ENCODE measurements at regions not wholly inside any gene's neighbourhood (a gene's known extent, or its start where the extent isn't known, plus 50 kb on each side); places are given as distances from the start of the nearest gene placed in this dataset.

DNA sequence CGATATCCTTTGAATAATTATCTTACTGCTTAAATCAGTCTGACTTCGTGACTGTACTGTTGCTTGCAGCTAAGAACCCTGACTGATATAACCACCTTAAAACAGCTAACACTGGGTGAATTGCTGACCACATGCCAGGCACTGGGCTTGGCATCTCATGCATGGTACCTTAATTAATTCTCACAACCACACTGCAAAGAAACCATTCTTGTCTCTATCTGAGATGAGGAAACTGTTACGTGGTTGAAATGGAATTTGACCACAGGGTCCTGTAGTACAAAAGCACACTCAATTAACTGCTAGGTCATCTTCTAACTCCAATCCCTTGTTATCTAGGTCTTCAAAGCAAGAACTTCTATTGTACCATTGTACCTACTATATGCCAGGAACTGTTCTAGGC lies 92.7 kb upstream of the PRICKLE2 start:
- ChIA-PET POLR2A (no interaction called here), CTCF (ENCODE audit: low intra/inter-chr PET ratio, low total read pairs) (no interaction called here)
- Histone ChIP-seq H3K79me2 (ENCODE audit: insufficient read depth, low read length) (no peaks in the 10 kb centered on the region), H3K4me3 (replicated peaks in 1 of 3; ENCODE audit: insufficient read depth in 1 of 3, low read depth in 2 of 3, low read length in 3 of 3) (no peak overlapping the region), H3K27me3 (ENCODE audit: control insufficient read depth in 1 of 2, insufficient read depth in 2 of 2, low read length in 2 of 2) (no peaks in the 10 kb centered on the region), H3K9ac (ENCODE audit: insufficient read depth, low read depth, low read length) (no peak overlapping the region), H3K4me1 (ENCODE audit: insufficient read depth, low read length) (no peaks in the 10 kb centered on the region), H3K9me3 (ENCODE audit: low read length) (no peaks in the 10 kb centered on the region), H3K4me2 (ENCODE audit: low read depth, low read length) (no peak overlapping the region), H3K27ac (ENCODE audit: extremely low read length, insufficient read depth, low read length) (no peak overlapping the region), H2AFZ (ENCODE audit: low read length) (no peak overlapping the region), H4K20me1 (ENCODE audit: insufficient read depth, low read length) (no peaks in the 10 kb centered on the region), H3K36me3 (replicated peaks in 1 of 2; ENCODE audit: control insufficient read depth in 1 of 2, insufficient read depth in 2 of 2, low read length in 2 of 2) (no peaks in the 10 kb centered on the region)
- in situ Hi-C loops (cut with HindIII; ENCODE audit: extremely low pct_ligation_motif_present, low pct_unique_long_range_greater_than_20kb) = no loop called here
- intact Hi-C loops (cut with micrococcal nuclease; ENCODE audit: unreplicated experiment) = no loop called here
- FAIRE-seq (no peak), ATAC-seq (no peak), DNase-seq (ENCODE audit: low spot score) (no peak)
- 38% methylated on average over 3 of the region's 3 CpGs for WGBS (ENCODE audit: low lambda C conversion rate)
- TF ChIP-seq FOXK1 (CRISPR knock-in tag; IDR thresholded peaks at IDR 0.05; ENCODE audit: borderline replicate concordance, low read depth) = no peak
- no peak for TF ChIP-seq TAF15 (IDR thresholded peaks at IDR 0.05; ENCODE audit: low read depth, low read length, poor library complexity, severe bottlenecking)
- no peak for TF ChIP-seq SRF (IDR thresholded peaks at IDR 0.05; ENCODE audit: low read depth, low read length)
- no peak for TF ChIP-seq ZNF674 (CRISPR knock-in tag; IDR thresholded peaks at IDR 0.05; ENCODE audit: low read depth)
- TF ChIP-seq ZFX (CRISPR knock-in tag; IDR thresholded peaks at IDR 0.05; ENCODE audit: low read depth) = no peak
- no peak for TF ChIP-seq BCL6 (CRISPR knock-in tag; IDR thresholded peaks at IDR 0.05)
- TF ChIP-seq, protein P1, sequence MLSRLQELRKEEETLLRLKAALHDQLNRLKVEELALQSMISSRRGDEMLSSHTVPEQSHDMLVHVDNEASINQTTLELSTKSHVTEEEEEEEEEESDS (CRISPR knock-in tag; IDR thresholded peaks at IDR 0.05; ENCODE audit: borderline replicate concordance) = no peak
- TF ChIP-seq KMT2B (CRISPR knock-in tag; IDR thresholded peaks at IDR 0.05) = no peak
- BruUV-seq (replicated peaks) = no TSS peak

- DNase-seq (ENCODE audit: low spot score) (no peak), FAIRE-seq (no peak), ATAC-seq (no peak)
- Histone ChIP-seq H3K9ac (ENCODE audit: insufficient read depth, low read depth, low read length) (no peak overlapping the region), H3K79me2 (ENCODE audit: insufficient read depth, low read length) (no peaks in the 10 kb centered on the region), H3K4me1 (ENCODE audit: insufficient read depth, low read length) (no peaks in the 10 kb centered on the region), H3K4me2 (ENCODE audit: low read depth, low read length) (no peak overlapping the region), H3K27ac (ENCODE audit: extremely low read length, insufficient read depth, low read length) (no peak overlapping the region), H3K9me3 (ENCODE audit: low read length) (no peaks in the 10 kb centered on the region), H3K27me3 (ENCODE audit: control insufficient read depth in 1 of 2, insufficient read depth in 2 of 2, low read length in 2 of 2) (no peaks in the 10 kb centered on the region), H3K4me3 (replicated peaks in 1 of 3; ENCODE audit: insufficient read depth in 1 of 3, low read depth in 2 of 3, low read length in 3 of 3) (no peak overlapping the region), H4K20me1 (ENCODE audit: insufficient read depth, low read length) (no peaks in the 10 kb centered on the region), H3K36me3 (replicated peaks in 1 of 2; ENCODE audit: control insufficient read depth in 1 of 2, insufficient read depth in 2 of 2, low read length in 2 of 2) (no peaks in the 10 kb centered on the region), H2AFZ (ENCODE audit: low read length) (no peak overlapping the region)
- intact Hi-C loops (cut with micrococcal nuclease; ENCODE audit: unreplicated experiment) = no loop called here
- 64% methylated on average over 4 of the region's 4 CpGs for WGBS (ENCODE audit: low lambda C conversion rate)
- ChIA-PET CTCF (ENCODE audit: low intra/inter-chr PET ratio, low total read pairs) (no interaction called here), POLR2A (no interaction called here)
- BruUV-seq (replicated peaks) = no TSS peak
- in situ Hi-C loops (cut with HindIII; ENCODE audit: extremely low pct_ligation_motif_present, low pct_unique_long_range_greater_than_20kb) = no loop called here
- TF ChIP-seq ZNF552 (CRISPR knock-in tag; IDR thresholded peaks at IDR 0.05; ENCODE audit: borderline replicate concordance) (no peak), POLR2AphosphoS5 (IDR thresholded peaks at IDR 0.05; ENCODE audit: low read depth, low read length) (no peak), REXO4 (CRISPR knock-in tag; IDR thresholded peaks at IDR 0.05; ENCODE audit: borderline replicate concordance) (no peak), PRMT3 (CRISPR knock-in tag; IDR thresholded peaks at IDR 0.05; ENCODE audit: borderline replicate concordance, low read depth) (no peak), ZNF251 (CRISPR knock-in tag; IDR thresholded peaks at IDR 0.05) (no peak), ZNF773 (CRISPR knock-in tag; IDR thresholded peaks at IDR 0.05; ENCODE audit: borderline replicate concordance) (no peak), ERF (CRISPR knock-in tag; IDR thresholded peaks at IDR 0.05) (no peak), ZBTB7A (CRISPR knock-in tag; IDR thresholded peaks at IDR 0.05) (no peak), ZMYM2 (CRISPR knock-in tag; IDR thresholded peaks at IDR 0.05) (no peak), KLF15 (CRISPR knock-in tag; IDR thresholded peaks at IDR 0.05; ENCODE audit: borderline replicate concordance) (no peak)
These were observed 91.7 kb upstream of the PRICKLE2 start for GRCh38 chr3:64316971-64317370.

Measured in HepG2 (cell line).